ENCODE measurements at regions not wholly inside any gene's neighbourhood (a gene's known extent, or its start where the extent isn't known, plus 50 kb on each side); places are given as distances from the start of the nearest gene placed in this dataset.

DNA sequence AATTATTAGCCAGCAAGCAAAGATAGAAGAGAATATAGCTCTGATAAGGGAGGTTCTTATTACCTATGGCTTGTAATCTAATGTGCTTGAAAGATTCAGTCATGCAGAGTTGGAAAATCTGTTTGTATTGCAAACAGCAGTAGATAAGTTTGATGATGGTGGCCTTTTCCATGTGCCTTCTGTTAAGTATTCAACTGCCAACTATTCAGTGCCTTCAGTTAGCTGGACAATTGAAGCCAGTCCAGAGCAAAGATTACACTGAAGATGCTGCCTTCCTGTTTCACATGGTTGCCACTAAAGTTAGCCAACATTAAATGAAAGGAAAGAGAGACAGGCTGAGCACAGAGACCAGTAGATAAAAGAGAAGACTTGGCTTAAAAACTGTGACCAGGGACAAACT is 92.7 kb upstream of the SLC38A2 start:
- Histone ChIP-seq H3K9ac (ENCODE audit: low read length) (no peak overlapping the region), H3K27ac (ENCODE audit: low read length) (no peak overlapping the region), H2AFZ (ENCODE audit: low read depth, low read length) (no peak overlapping the region), H3K4me2 (ENCODE audit: low read length) (no peak overlapping the region), H3K36me3 (ENCODE audit: insufficient read depth, low read length) (no peaks in the 10 kb centered on the region), H3F3A (ENCODE audit: insufficient read depth, low read length, poor library complexity, severe bottlenecking) (no peaks in the 10 kb centered on the region), H3K9me2 (ENCODE audit: insufficient read depth, low read length) (no peaks in the 10 kb centered on the region), H3K79me2 (replicated peaks; ENCODE audit: insufficient read depth, low read length) (no peaks in the 10 kb centered on the region), H4K20me1 (ENCODE audit: insufficient read depth) (no peaks in the 10 kb centered on the region), H3K9me3 (ENCODE audit: low read length) (no peaks in the 10 kb centered on the region), H3K27me3 (ENCODE audit: insufficient read depth, low read depth, low read length) (no peaks in the 10 kb centered on the region), H3K4me3 (ENCODE audit: low read length) (no peak overlapping the region)
- TF ChIP-seq SMC3 (conservative IDR thresholded peaks at IDR 0.05; ENCODE audit: poor library complexity): no peak
- no peak for TF ChIP-seq TAF1 (IDR thresholded peaks at IDR 0.05; ENCODE audit: low read depth)
- no peak for TF ChIP-seq RAD21 (conservative IDR thresholded peaks at IDR 0.05)
- TF ChIP-seq, protein P1, sequence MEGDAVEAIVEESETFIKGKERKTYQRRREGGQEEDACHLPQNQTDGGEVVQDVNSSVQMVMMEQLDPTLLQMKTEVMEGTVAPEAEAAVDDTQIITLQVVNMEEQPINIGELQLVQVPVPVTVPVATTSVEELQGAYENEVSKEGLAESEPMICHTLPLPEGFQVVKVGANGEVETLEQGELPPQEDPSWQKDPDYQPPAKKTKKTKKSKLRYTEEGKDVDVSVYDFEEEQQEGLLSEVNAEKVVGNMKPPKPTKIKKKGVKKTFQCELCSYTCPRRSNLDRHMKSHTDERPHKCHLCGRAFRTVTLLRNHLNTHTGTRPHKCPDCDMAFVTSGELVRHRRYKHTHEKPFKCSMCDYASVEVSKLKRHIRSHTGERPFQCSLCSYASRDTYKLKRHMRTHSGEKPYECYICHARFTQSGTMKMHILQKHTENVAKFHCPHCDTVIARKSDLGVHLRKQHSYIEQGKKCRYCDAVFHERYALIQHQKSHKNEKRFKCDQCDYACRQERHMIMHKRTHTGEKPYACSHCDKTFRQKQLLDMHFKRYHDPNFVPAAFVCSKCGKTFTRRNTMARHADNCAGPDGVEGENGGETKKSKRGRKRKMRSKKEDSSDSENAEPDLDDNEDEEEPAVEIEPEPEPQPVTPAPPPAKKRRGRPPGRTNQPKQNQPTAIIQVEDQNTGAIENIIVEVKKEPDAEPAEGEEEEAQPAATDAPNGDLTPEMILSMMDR (IDR thresholded peaks at IDR 0.05; ENCODE audit: poor library complexity, severe bottlenecking): no peak
- TF ChIP-seq, protein P2, sequence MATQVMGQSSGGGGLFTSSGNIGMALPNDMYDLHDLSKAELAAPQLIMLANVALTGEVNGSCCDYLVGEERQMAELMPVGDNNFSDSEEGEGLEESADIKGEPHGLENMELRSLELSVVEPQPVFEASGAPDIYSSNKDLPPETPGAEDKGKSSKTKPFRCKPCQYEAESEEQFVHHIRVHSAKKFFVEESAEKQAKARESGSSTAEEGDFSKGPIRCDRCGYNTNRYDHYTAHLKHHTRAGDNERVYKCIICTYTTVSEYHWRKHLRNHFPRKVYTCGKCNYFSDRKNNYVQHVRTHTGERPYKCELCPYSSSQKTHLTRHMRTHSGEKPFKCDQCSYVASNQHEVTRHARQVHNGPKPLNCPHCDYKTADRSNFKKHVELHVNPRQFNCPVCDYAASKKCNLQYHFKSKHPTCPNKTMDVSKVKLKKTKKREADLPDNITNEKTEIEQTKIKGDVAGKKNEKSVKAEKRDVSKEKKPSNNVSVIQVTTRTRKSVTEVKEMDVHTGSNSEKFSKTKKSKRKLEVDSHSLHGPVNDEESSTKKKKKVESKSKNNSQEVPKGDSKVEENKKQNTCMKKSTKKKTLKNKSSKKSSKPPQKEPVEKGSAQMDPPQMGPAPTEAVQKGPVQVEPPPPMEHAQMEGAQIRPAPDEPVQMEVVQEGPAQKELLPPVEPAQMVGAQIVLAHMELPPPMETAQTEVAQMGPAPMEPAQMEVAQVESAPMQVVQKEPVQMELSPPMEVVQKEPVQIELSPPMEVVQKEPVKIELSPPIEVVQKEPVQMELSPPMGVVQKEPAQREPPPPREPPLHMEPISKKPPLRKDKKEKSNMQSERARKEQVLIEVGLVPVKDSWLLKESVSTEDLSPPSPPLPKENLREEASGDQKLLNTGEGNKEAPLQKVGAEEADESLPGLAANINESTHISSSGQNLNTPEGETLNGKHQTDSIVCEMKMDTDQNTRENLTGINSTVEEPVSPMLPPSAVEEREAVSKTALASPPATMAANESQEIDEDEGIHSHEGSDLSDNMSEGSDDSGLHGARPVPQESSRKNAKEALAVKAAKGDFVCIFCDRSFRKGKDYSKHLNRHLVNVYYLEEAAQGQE (IDR thresholded peaks at IDR 0.05; ENCODE audit: borderline replicate concordance): no peak
- TF ChIP-seq POLR2AphosphoS5 (IDR thresholded peaks at IDR 0.05): no peak
- TF ChIP-seq EZH2 (IDR thresholded peaks at IDR 0.05; ENCODE audit: borderline replicate concordance, insufficient read depth, low read length, poor library complexity, severe bottlenecking): no peak
- no peak for TF ChIP-seq EP300 (conservative IDR thresholded peaks at IDR 0.05; ENCODE audit: poor library complexity, severe bottlenecking)
- TF ChIP-seq MXI1 (conservative IDR thresholded peaks at IDR 0.05; ENCODE audit: poor library complexity, severe bottlenecking): no peak

DNA sequence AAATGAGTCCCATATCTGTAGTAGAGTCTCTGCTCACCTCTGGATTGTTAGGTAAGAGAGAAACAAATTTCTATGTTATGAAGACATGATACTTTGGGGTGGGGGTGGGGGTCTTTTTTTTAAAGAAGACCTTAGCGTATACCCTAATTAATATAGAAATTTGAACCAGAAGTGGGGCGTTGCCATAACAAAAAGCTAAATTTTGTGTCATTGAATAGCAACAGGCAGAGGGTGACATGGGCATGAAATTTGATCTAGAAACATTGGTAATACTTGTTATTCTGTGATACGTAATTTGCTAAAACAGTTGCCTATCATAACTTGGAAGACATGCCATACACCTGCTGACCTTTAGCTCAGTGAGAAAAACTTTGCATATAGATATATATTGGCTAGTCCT is 92.3 kb upstream of the SLC38A2 start:
- Histone ChIP-seq H4K20me1 (ENCODE audit: insufficient read depth) (no peaks in the 10 kb centered on the region), H3K79me2 (replicated peaks; ENCODE audit: insufficient read depth, low read length) (no peaks in the 10 kb centered on the region), H3K4me2 (ENCODE audit: low read length) (no peak overlapping the region), H3K9me2 (ENCODE audit: insufficient read depth, low read length) (no peaks in the 10 kb centered on the region), H3K9me3 (ENCODE audit: low read length) (no peaks in the 10 kb centered on the region), H3K27me3 (ENCODE audit: insufficient read depth, low read depth, low read length) (no peaks in the 10 kb centered on the region), H3K27ac (ENCODE audit: low read length) (no peak overlapping the region), H3K4me3 (ENCODE audit: low read length) (no peak overlapping the region), H3F3A (ENCODE audit: insufficient read depth, low read length, poor library complexity, severe bottlenecking) (no peaks in the 10 kb centered on the region), H3K36me3 (ENCODE audit: insufficient read depth, low read length) (no peaks in the 10 kb centered on the region), H2AFZ (ENCODE audit: low read depth, low read length) (no peak overlapping the region), H3K9ac (ENCODE audit: low read length) (no peak overlapping the region)
- TF ChIP-seq, protein P1 (IDR thresholded peaks at IDR 0.05; ENCODE audit: poor library complexity, severe bottlenecking): no peak
- TF ChIP-seq SMC3 (conservative IDR thresholded peaks at IDR 0.05; ENCODE audit: poor library complexity): no peak
- TF ChIP-seq TAF1 (IDR thresholded peaks at IDR 0.05; ENCODE audit: low read depth): no peak
- TF ChIP-seq RAD21 (conservative IDR thresholded peaks at IDR 0.05): no peak
- TF ChIP-seq POLR2AphosphoS5 (IDR thresholded peaks at IDR 0.05): no peak
- no peak for TF ChIP-seq EZH2 (IDR thresholded peaks at IDR 0.05; ENCODE audit: borderline replicate concordance, insufficient read depth, low read length, poor library complexity, severe bottlenecking)
- TF ChIP-seq, protein P2 (IDR thresholded peaks at IDR 0.05; ENCODE audit: borderline replicate concordance): no peak
- no peak for TF ChIP-seq MXI1 (conservative IDR thresholded peaks at IDR 0.05; ENCODE audit: poor library complexity, severe bottlenecking)
- TF ChIP-seq EP300 (conservative IDR thresholded peaks at IDR 0.05; ENCODE audit: poor library complexity, severe bottlenecking): no peak
